PC-3 (cell line): ENCODE measurements at regions not wholly inside any gene's neighbourhood (a gene's known extent, or its start where the extent isn't known, plus 50 kb on each side); places are given as distances from the start of the nearest gene placed in this dataset.

ENCODE experiments used
- ATAC-seq: fragments of 200-7000 bp; cut with Tn5 transposase; 2 replicates; pipeline ENCODE4 v1.9.1; 2020; ENCODE audit warnings: mild to moderate bottlenecking, moderate library complexity
- BruUV-seq: library from RNA; stranded (reverse); fragments of 400-500 nt; replicated peaks from 2 replicates; lab custom pipeline; 2021; lab: Mats Ljungman, UMichigan
- CTCF ChIA-PET: fragments of 300-600 bp; sonication (Branson Sonifier 250); formaldehyde crosslinking; loops from one replicate; lab custom pipeline; 2022; ENCODE audit warnings: antibody characterized with exemption; lab: Charles Lee
- POLR2A ChIA-PET: fragments of 300-600 bp; sonication (Branson Sonifier 250); formaldehyde crosslinking; loops from one replicate; lab custom pipeline; 2022; ENCODE audit warnings: antibody characterized with exemption; ENCODE audit not compliant: unreplicated experiment; lab: Charles Lee
- DNase-seq: peaks from one replicate; pipeline ENCODE4 v3.0.0-alpha.2; 2015
- H2AFZ ChIP-seq: fragments of 300-600 bp; sonication (generic); 2 replicates; pipeline ENCODE4 v1.6.0; 2016; ENCODE audit warnings: antibody characterized with exemption, low read length
- H3F3A ChIP-seq: fragments of 300-600 bp; sonication (generic); one replicate; pipeline ENCODE4 v1.6.0; 2017; ENCODE audit warnings: antibody characterized with exemption, low read length, control low read depth, mild to moderate bottlenecking; ENCODE audit not compliant: unreplicated experiment
- H3K27ac ChIP-seq: fragments of 300-600 bp; sonication (generic); 2 replicates; pipeline ENCODE4 v1.5.1; 2016; ENCODE audit warnings: mild to moderate bottlenecking, low read length
- H3K27me3 ChIP-seq: fragments of 300-600 bp; sonication (generic); 2 replicates; pipeline ENCODE4 v1.6.1; 2016; ENCODE audit warnings: low read length, mixed read lengths
- H3K36me3 ChIP-seq: fragments of 300-600 bp; sonication (generic); 2 replicates; pipeline ENCODE4 v1.6.1; 2016; ENCODE audit warnings: low read depth, mixed run types, low read length, mixed read lengths
- H3K4me1 ChIP-seq: fragments of 300-600 bp; sonication (generic); 2 replicates; pipeline ENCODE4 v1.5.1; 2016; ENCODE audit warnings: low read length; ENCODE audit not compliant: insufficient read depth
- H3K4me2 ChIP-seq: fragments of 300-600 bp; sonication (generic); 2 replicates; pipeline ENCODE4 v1.6.0; 2016; ENCODE audit warnings: low read length
- H3K4me3 ChIP-seq: fragments of 300-600 bp; sonication (generic); 2 replicates; pipeline ENCODE4 v1.5.1; 2016; ENCODE audit warnings: mild to moderate bottlenecking, low read length, mixed read lengths
- H3K79me2 ChIP-seq: fragments of 300-600 bp; sonication (generic); 2 replicates; pipeline ENCODE4 v1.6.1; 2017; ENCODE audit warnings: low read length, mixed read lengths
- H3K9ac ChIP-seq: fragments of 300-600 bp; sonication (generic); 2 replicates; pipeline ENCODE4 v1.6.0; 2016; ENCODE audit warnings: mild to moderate bottlenecking, low read length
- H3K9me2 ChIP-seq: fragments of 300-600 bp; sonication (generic); replicated peaks from 2 replicates; pipeline ENCODE4 v1.6.1; 2016; ENCODE audit warnings: mixed run types, low read length, mixed read lengths
- H3K9me3 ChIP-seq: fragments of 300-600 bp; sonication (generic); 2 replicates; pipeline ENCODE4 v1.6.1; 2016; ENCODE audit warnings: low read length, mixed read lengths
- H4K20me1 ChIP-seq: fragments of 300-600 bp; sonication (generic); 2 replicates; pipeline ENCODE4 v1.6.1; 2016; ENCODE audit warnings: low read length, mixed read lengths
- EZH2 ChIP-seq: fragments of 300-600 bp; sonication (generic); IDR thresholded peaks from one replicate; pipeline ENCODE4 v1.6.1; 2017; ENCODE audit warnings: antibody characterized with exemption, mild to moderate bottlenecking, low read length; ENCODE audit not compliant: unreplicated experiment
- EZH2phosphoT487 ChIP-seq: fragments of 300-600 bp; sonication (generic); IDR thresholded peaks from 2 replicates; pipeline ENCODE4 v1.6.1; 2018; ENCODE audit warnings: mild to moderate bottlenecking, antibody characterized with exemption, low read length, borderline replicate concordance
- intact Hi-C: fragments of 100-400 bp; cut with micrococcal nuclease; formaldehyde crosslinking; loops from 2 replicates; pipeline ENCODE4 v1.9.0; 2023
- TF ChIP-seq, protein P1 (sequence below): fragments of 300-600 bp; sonication (generic); conservative IDR thresholded peaks from 2 replicates; pipeline ENCODE4 v1.5.1; 2017; ENCODE audit warnings: antibody characterized with exemption, low read depth, mild to moderate bottlenecking, low read length

DNA sequence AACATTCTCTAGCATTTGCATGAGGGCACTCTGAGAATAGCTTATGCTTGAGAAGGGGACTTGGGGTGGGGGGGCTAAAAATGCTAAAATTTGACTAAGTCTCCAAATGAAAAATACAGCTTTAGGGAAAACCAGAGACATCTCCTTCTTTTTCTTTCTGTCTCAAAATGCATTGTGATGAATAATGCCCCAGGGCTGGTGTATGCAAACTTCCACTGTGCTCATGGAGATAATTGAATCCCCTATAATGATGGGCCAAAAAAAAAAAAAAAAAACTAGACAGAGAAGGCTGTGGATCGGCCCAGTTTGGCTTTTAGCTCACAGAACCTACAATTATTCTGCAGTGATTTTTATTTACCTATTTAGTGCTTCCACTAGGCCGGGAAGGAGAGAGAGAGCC is 147.9 kb upstream of the RORA start:
- no peak overlapping the region for H3K9ac ChIP-seq
- H3K4me3 ChIP-seq: no peak overlapping the region
- no peak overlapping the region for H3K4me2 ChIP-seq
- H3K9me3 ChIP-seq: no peaks in the 10 kb centered on the region
- H3F3A ChIP-seq: no peaks in the 10 kb centered on the region
- DNase-seq: no peak
- no peak overlapping the region for H3K27ac ChIP-seq
- no peak for ATAC-seq
- no peak overlapping the region for H2AFZ ChIP-seq
- intact Hi-C loops: no loop called here
- no peaks in the 10 kb centered on the region for H3K4me1 ChIP-seq
- no peaks in the 10 kb centered on the region for H4K20me1 ChIP-seq
- ChIA-PET POLR2A (no interaction called here), CTCF (no interaction called here)
- H3K36me3 ChIP-seq: no peaks in the 10 kb centered on the region
- H3K79me2 ChIP-seq: no peaks in the 10 kb centered on the region
- TF ChIP-seq EZH2 (no peak), EZH2phosphoT487 (no peak)
- TF ChIP-seq, protein P1, sequence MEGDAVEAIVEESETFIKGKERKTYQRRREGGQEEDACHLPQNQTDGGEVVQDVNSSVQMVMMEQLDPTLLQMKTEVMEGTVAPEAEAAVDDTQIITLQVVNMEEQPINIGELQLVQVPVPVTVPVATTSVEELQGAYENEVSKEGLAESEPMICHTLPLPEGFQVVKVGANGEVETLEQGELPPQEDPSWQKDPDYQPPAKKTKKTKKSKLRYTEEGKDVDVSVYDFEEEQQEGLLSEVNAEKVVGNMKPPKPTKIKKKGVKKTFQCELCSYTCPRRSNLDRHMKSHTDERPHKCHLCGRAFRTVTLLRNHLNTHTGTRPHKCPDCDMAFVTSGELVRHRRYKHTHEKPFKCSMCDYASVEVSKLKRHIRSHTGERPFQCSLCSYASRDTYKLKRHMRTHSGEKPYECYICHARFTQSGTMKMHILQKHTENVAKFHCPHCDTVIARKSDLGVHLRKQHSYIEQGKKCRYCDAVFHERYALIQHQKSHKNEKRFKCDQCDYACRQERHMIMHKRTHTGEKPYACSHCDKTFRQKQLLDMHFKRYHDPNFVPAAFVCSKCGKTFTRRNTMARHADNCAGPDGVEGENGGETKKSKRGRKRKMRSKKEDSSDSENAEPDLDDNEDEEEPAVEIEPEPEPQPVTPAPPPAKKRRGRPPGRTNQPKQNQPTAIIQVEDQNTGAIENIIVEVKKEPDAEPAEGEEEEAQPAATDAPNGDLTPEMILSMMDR: no peak
- H3K9me2 ChIP-seq: no peaks in the 10 kb centered on the region
- BruUV-seq: no TSS peak
- H3K27me3 ChIP-seq: peaks cover 5% of the 10 kb centered on the region; the same call in 1 of the 2 replicates

DNA sequence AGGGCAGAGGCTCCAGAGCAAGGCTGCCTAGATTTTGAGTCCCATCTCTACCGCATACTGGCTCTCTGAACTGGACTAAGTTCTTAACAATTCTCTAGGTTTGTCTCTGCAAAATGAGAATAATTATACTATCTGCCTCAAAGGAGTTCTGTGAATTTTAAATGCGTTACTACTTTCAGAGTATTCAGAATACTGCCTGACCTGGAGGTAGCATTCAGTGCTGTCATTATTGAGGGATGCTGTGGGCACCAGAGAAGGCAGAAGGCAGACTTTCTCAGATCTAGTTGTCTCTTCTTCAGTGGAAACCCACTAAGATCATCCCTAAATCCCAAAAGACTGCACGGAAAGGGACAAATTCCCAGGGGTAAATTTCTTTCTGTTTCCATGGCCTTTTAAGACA is 147.4 kb upstream of the RORA start:
- no TSS peak for BruUV-seq
- Histone ChIP-seq H3K4me3 (no peak overlapping the region), H3K27me3 (peaks cover 5% of the 10 kb centered on the region; the same call in 1 of the 2 replicates), H3K9me3 (no peaks in the 10 kb centered on the region), H3K4me1 (no peaks in the 10 kb centered on the region), H3K4me2 (no peak overlapping the region), H3K36me3 (no peaks in the 10 kb centered on the region), H3K9ac (no peak overlapping the region), H3K9me2 (no peaks in the 10 kb centered on the region), H4K20me1 (no peaks in the 10 kb centered on the region), H3K79me2 (no peaks in the 10 kb centered on the region), H3K27ac (no peak overlapping the region), H2AFZ (no peak overlapping the region), H3F3A (no peaks in the 10 kb centered on the region)
- no peak for TF ChIP-seq EZH2phosphoT487
- TF ChIP-seq, protein P1: no peak
- POLR2A ChIA-PET: no interaction called here
- CTCF ChIA-PET: no interaction called here
- intact Hi-C loops: no loop called here
- no peak for ATAC-seq
- no peak for DNase-seq

DNA sequence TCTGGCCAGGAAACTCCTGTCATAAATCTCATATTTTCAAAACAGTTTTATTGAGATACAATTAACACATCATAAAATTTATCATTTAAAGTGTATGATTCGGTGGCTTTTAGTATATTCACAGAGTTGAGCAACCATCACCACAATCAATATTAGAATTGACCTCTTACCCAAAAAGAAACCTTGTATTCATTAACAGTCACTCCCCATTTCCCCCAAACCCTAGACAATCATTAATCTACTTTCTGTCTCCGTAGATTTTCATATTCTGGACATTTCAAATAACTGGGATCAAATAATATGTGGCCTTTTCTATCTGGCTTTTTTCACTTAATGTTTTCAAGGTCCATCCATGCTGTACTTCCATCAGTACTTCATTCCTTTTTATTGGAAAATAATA is 145.7 kb upstream of the RORA start:
- H2AFZ ChIP-seq: no peak overlapping the region
- no peaks in the 10 kb centered on the region for H3K4me1 ChIP-seq
- H3K27me3 ChIP-seq: peaks cover 5% of the 10 kb centered on the region; the same call in 1 of the 2 replicates
- no peak overlapping the region for H3K4me2 ChIP-seq
- no peak for ATAC-seq
- no peak overlapping the region for H3K4me3 ChIP-seq
- no peak overlapping the region for H3K9ac ChIP-seq
- BruUV-seq: no TSS peak
- no peaks in the 10 kb centered on the region for H3K9me3 ChIP-seq
- no peaks in the 10 kb centered on the region for H4K20me1 ChIP-seq
- no peaks in the 10 kb centered on the region for H3K9me2 ChIP-seq
- DNase-seq: no peak
- H3K36me3 ChIP-seq: no peaks in the 10 kb centered on the region
- no peaks in the 10 kb centered on the region for H3K79me2 ChIP-seq
- TF ChIP-seq, protein P1: no peak
- no peaks in the 10 kb centered on the region for H3F3A ChIP-seq
- intact Hi-C loops: no loop called here
- ChIA-PET POLR2A (no interaction called here), CTCF (no interaction called here)
- H3K27ac ChIP-seq: no peak overlapping the region
